Neural crest cell (in vitro differentiated cells): ENCODE measurements at regions not wholly inside any gene's neighbourhood (a gene's known extent, or its start where the extent isn't known, plus 50 kb on each side); places are given as distances from the start of the nearest gene placed in this dataset.

Experiments
- DNase-seq: peaks from one replicate; pipeline ENCODE4 v3.0.0; 2021; ENCODE audit warnings: low read depth, mixed read lengths, low spot score
- H3K27ac Mint-ChIP-seq: one replicate; pipeline ENCODE4 v1.8.0; 2021; ENCODE audit warnings: mild to moderate bottlenecking, mixed read lengths; ENCODE audit not compliant: unreplicated experiment
- H3K27me3 Mint-ChIP-seq: 2 replicates; pipeline ENCODE4 v1.8.0; 2021; ENCODE audit warnings: low read depth, mild to moderate bottlenecking, mixed read lengths
- H3K36me3 Mint-ChIP-seq: 2 replicates; pipeline ENCODE4 v1.8.0; 2021; ENCODE audit warnings: low read depth, mild to moderate bottlenecking, mixed read lengths
- H3K4me1 Mint-ChIP-seq: 2 replicates; pipeline ENCODE4 v1.8.0; 2021; ENCODE audit warnings: mixed read lengths
- H3K4me3 Mint-ChIP-seq: one replicate; pipeline ENCODE4 v1.8.0; 2021; ENCODE audit warnings: mild to moderate bottlenecking, mixed read lengths
- H3K9me3 Mint-ChIP-seq: 2 replicates; pipeline ENCODE4 v1.8.0; 2021; ENCODE audit warnings: mixed read lengths
- TF ChIP-seq, protein P1 (sequence below): fragments of 200-600 bp; sonication (generic); conservative IDR thresholded peaks from 2 replicates; pipeline ENCODE4 v1.5.0; 2021; ENCODE audit warnings: antibody characterized with exemption, mild to moderate bottlenecking

DNA sequence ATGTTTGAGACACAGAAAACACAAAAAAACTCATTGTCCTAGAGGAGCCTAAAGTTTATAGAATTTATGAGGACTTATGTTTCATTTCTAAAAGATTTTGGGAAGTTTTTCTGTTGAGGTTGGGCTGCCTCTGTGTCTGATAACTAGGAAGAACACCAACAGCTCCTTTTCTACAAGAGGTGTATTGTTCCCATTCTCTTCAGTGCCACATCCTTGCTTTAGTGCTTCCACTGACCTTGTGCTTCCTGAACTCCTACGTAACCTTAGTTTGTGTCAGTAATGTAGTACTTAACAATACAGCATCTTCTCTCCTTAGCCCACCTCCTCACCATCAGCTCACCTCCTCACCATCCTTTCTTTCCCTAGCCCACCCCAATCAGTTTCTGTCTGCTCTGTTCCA lies 117.3 kb upstream of the TNC start:
- Mint-ChIP-seq H3K4me1 (peaks cover 9% of the 10 kb centered on the region), H3K27me3 (peaks cover 15% of the 10 kb centered on the region), H3K36me3 (no peaks in the 10 kb centered on the region), H3K27ac (peak overlapping the region; percentile 32), H3K4me3 (no peak overlapping the region), H3K9me3 (peaks cover 2% of the 10 kb centered on the region)
- TF ChIP-seq, protein P1, sequence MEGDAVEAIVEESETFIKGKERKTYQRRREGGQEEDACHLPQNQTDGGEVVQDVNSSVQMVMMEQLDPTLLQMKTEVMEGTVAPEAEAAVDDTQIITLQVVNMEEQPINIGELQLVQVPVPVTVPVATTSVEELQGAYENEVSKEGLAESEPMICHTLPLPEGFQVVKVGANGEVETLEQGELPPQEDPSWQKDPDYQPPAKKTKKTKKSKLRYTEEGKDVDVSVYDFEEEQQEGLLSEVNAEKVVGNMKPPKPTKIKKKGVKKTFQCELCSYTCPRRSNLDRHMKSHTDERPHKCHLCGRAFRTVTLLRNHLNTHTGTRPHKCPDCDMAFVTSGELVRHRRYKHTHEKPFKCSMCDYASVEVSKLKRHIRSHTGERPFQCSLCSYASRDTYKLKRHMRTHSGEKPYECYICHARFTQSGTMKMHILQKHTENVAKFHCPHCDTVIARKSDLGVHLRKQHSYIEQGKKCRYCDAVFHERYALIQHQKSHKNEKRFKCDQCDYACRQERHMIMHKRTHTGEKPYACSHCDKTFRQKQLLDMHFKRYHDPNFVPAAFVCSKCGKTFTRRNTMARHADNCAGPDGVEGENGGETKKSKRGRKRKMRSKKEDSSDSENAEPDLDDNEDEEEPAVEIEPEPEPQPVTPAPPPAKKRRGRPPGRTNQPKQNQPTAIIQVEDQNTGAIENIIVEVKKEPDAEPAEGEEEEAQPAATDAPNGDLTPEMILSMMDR, result no peak
- no peak for DNase-seq

DNA sequence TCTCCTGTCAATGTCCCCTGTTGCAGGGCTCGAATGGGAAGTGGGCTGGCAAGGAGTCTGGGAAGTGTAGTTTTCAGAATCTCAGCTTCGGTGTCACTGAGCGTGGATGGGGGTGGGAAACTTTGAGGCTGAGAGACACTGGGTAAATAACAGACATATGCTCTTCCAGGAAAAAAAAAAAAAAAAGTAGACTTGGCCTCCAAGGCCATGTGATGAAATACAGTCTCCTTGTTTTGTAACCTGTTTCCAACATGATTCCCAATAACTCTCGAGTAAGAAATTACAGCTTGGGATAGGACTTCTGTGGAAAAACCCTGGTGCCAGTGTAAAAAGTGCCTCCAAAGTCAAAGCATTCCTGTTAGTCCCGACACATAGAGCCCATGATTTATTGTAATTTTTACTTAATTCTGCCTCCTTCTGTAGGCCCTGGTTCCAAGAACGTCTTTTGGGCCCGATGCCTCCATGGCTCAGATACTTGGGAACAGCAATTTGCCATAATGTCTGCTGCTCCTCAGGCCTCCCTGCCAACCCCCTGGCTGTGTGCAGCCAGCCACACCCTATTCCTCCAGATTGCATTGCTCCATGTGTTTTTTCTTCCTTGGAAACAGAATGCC lies 119.5 kb upstream of the TNC start:
- H3K4me3 Mint-ChIP-seq, result no peak overlapping the region
- H3K9me3 Mint-ChIP-seq, result peaks cover 2% of the 10 kb centered on the region
- no peak overlapping the region for H3K27ac Mint-ChIP-seq
- H3K4me1 Mint-ChIP-seq, result peaks cover 15% of the 10 kb centered on the region
- peaks cover 19% of the 10 kb centered on the region for H3K27me3 Mint-ChIP-seq
- TF ChIP-seq, protein P1, result no peak
- DNase-seq, result no peak
- H3K36me3 Mint-ChIP-seq, result no peaks in the 10 kb centered on the region

DNA sequence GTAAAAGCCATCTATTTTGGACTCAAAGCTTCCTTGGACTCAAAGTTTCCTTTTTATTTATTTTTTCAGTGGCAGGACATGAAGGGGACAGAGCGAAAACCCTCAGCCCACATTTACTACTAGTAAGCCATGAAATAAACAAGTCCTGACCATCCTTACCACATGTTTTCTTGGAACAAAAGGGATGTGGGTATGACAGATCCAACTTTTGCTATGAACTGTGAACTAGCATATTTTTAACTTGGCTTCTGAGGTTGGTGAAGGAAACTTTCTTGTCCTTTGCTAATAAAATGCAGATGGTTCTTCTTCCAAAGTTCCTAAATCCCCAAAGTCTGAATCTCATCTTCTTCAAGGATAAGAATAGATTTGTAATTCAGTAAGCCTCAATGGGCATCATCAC lies 122.7 kb upstream of the TNC start:
- Mint-ChIP-seq H3K9me3 (peaks cover 2% of the 10 kb centered on the region), H3K36me3 (no peaks in the 10 kb centered on the region), H3K27me3 (peaks cover 16% of the 10 kb centered on the region), H3K4me1 (peaks cover 14% of the 10 kb centered on the region), H3K4me3 (no peak overlapping the region), H3K27ac (no peak overlapping the region)
- no peak for DNase-seq
- TF ChIP-seq, protein P1, result no peak

DNA sequence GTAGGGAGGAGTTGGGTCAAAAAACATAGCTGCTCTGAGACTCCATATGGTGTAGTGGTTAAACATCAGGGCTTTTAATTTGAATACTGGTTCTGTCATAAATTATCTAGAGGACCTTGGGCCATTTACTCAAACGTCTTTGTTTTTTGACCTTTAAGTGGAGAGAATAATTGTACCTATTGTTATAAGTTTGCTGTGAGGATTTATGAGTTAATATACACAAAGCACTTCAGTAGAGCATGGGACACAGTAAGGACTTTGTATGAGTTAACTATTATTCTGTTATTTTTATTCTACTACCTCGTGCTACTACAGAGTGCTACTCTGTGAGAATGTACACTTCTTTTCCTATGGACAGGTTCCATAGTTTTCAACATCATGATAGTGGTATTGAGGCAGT lies 123.7 kb upstream of the TNC start:
- H3K27me3 Mint-ChIP-seq, result peaks cover 19% of the 10 kb centered on the region
- H3K27ac Mint-ChIP-seq, result no peak overlapping the region
- H3K4me3 Mint-ChIP-seq, result no peak overlapping the region
- TF ChIP-seq, protein P1, result no peak
- peaks cover 14% of the 10 kb centered on the region for H3K4me1 Mint-ChIP-seq
- DNase-seq, result no peak
- peaks cover 2% of the 10 kb centered on the region for H3K9me3 Mint-ChIP-seq
- H3K36me3 Mint-ChIP-seq, result no peaks in the 10 kb centered on the region

DNA sequence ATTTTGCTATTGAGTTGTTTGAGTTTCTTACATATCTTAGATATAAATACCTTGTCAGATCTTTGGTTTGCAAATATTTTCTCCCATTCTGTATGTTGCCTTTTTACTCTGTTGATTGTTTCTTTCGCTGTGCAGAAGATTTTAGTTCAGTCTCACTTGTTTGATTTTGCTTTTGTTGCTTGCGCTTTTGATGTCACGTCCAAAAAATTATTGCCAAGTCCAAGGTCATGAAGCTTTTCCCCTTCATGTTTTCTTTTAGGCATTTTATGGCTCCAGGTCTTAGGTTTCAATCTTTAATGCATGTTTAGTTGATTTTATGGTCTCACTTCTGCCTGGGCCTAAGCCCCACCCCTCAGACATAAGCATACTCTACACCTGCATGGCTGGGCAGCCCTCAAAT lies 131.5 kb upstream of the TNC start:
- Mint-ChIP-seq H3K27me3 (peaks cover 5% of the 10 kb centered on the region), H3K27ac (no peak overlapping the region), H3K9me3 (peaks cover 2% of the 10 kb centered on the region), H3K4me3 (no peak overlapping the region), H3K4me1 (no peaks in the 10 kb centered on the region), H3K36me3 (no peaks in the 10 kb centered on the region)
- no peak for DNase-seq
- TF ChIP-seq, protein P1, result no peak
